Body of pancreas (tissue), 4 donors: ENCODE measurements at regions not wholly inside any gene's neighbourhood (a gene's known extent, or its start where the extent isn't known, plus 50 kb on each side); places are given as distances from the start of the nearest gene placed in this dataset.

Source experiments
- CTCF ChIP-seq, 7 experiments: fragments of 450-650 bp in 4 of 7; fragments of 200-600 bp in 3 of 7; sonication (generic) in 3 of 7; IDR thresholded peaks; one replicate each; pipeline ENCODE4 v1.5.1; 2016 to 2019; ENCODE audit warnings: antibody characterized with exemption in 7 of 7
- POLR2A ChIP-seq, 3 donors: fragments of 450-650 bp; IDR thresholded peaks; one replicate each; pipeline ENCODE4 v1.6.1; 2016; ENCODE audit warnings: antibody characterized with exemption in 3 of 3, mild to moderate bottlenecking in 2 of 3

DNA sequence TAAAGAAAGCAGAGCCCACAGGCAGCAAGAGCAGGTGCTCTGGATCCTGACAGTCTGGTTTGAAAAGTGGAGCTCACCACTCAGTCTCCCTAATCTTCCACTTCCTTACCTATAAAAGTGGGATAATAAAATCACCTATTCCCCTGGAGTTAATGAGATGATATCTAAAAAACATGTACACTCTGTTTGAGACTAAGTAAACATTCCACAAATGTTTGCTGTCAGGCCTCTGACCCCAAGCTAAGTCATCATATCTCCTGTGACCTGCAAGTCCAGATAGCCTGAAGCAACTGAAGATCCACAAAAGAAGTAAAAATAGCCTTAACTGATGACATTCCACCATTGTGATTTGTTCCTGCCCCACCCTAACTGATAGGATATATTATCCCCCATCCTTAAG lies 1324.5 kb downstream of the XPNPEP1 start:
- TF ChIP-seq POLR2A (IDR thresholded peaks at IDR 0.05) (no peak), CTCF (IDR thresholded peaks at IDR 0.05) (no peak)
